ENCODE measurements at regions not wholly inside any gene's neighbourhood (a gene's known extent, or its start where the extent isn't known, plus 50 kb on each side); places are given as distances from the start of the nearest gene placed in this dataset.

DNA sequence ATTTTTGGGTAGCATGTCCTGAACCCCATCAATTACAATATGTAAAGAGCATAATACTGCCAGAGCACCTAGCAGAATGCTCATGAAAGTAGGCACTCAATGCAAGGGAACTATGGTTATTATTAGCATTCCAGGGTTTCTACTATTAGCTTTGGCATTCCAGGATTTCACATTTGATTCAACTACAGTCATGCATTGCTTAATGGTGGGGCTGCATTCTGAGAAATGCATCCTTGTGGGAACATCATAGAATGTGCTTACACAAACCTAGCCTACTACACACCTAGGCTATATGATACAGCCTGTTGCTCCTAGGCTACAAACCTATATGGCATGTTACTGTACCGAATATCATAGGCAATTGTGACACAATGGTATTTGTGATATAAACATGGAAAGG is 247.8 kb downstream of the CD83 start:
- DNase-seq (ENCODE audit: low read depth in 2 of 2): no peak

DNA sequence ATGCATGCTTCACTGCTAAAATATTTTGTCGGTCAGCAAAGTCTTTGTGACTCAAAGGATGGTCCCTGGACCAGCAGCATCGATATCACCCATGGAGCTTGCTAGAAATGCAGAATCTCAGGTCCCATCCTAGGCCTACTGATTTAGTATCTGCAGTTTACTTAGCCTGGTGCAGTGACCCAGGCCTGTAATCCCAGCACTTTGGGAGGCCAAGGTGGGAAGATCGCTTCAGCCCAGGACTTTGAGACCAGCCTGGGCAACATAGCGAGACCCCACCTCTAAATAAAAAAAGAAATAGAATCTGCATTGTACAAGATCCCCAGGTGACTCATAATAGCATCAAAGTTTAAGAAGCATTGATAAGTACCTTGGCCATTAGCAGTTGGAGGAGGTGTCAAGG is 248.7 kb downstream of the CD83 start:
- DNase-seq (ENCODE audit: low read depth in 2 of 2): no peak

DNA sequence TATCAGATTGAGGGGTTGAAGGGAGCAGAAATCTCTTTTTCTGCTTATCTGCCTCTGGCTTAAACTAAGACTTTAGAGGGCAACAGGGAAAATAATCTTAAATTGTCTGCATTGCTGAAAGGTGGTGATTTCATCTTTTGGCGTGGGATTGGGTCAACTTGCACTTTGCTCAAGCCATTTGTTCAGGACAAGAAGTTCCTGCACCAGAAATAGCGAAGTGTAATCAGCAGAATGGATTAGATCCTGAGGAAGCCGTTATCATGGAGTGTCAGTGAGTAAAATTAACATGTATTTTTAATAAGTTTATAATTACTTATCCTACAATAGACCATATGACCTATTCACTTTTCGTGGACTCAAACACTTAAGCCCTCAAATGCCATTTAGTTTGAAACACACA is 249.3 kb downstream of the CD83 start:
- DNase-seq (ENCODE audit: low read depth in 2 of 2): no peak

DNA sequence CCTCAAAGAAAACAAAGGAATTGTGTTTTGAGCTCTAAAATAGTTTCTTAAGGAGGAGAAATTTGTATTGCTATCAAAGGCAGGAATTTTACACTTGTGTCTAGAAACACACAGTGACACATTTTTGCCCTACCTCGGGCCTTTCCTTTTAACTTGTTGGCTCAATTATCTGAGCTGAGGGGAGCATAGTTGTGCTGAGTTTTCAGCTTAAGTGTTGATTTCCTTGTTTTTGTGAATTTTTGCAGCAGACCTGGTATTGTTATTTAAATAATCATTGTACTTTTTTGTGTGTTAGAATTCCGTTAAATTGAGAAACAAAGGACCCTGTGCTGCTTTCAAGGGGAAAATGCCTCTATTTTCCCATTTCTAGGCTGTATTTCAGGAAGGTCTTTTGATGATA is 249.7 kb downstream of the CD83 start:
- no peak for DNase-seq (ENCODE audit: low read depth in 2 of 2)

DNA sequence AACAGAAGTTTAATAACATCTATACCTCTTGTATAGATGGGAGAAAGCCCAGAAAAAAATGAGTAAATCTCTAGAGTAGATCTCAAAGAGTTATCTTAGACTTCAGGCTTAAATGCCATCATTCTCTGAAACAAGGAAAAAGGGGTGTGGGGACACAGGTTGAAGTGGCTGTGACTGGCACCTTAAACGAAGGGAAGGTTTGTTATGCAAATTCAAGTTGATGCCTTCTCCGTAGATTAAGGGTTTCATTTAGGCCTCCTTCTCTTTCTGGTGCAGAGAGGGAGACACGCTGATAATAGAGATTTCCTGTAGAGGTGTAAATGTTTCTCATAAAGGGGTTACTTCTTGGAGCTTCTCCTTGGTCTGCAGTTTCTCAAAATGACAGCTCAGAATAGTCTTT is 252.1 kb downstream of the CD83 start:
- DNase-seq (ENCODE audit: low read depth in 2 of 2): no peak

DNA sequence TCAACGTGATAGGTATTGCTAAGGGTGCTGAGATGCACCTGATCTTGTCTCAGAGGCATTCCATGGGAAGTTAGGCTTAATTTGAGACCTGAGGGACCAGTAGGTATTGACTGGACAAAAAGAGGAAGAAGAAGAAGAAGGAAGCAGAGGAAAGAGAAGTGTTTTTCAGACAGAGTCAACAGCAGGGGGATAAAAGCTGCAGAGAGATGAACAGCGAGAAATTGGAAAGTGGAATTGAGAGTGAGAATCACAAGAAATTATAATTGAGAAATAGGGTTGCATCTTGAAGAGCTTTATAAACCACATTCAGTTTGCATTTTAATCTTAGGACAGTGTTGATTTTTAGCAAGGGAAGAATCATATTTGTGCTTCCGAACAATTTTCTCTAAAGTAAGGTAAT is 254.0 kb downstream of the CD83 start:
- DNase-seq (ENCODE audit: low read depth in 2 of 2): no peak

DNA sequence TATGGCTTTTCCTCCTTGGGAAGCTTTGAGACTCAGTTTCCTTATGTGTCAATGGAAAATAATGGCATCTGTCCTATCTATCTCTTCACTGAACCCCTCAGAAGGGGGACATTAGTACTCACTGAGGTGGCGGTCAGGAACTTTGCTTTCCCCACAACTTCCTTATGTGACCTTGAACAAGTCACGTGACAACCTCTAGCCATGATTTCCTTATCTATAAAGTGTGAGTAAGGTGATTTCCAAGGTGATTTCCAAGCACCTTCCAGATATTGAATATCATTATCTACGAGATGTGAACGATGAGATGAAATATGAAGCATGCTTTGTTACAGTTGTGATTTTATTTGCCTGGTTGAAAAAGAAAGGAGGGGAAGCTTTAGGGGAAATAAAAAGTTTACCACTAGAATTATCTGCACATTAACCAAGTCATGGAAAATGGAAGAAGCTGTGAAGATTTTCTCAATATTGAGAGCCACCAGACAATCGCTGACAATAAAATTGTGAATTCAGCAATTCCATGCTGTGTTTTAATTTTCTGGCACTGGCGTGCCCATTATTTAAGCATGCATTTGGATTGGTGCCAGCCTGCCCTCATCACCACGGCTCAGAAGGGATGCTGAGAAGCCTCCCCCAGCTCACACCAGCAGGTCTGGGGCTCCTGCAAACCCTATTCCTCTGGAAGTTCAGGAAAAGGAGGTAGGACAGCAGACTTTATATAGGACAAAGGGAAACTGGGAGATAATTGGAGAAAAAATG is 255.3 kb downstream of the CD83 start:
- DNase-seq (ENCODE audit: low read depth in 2 of 2): no peak

DNA sequence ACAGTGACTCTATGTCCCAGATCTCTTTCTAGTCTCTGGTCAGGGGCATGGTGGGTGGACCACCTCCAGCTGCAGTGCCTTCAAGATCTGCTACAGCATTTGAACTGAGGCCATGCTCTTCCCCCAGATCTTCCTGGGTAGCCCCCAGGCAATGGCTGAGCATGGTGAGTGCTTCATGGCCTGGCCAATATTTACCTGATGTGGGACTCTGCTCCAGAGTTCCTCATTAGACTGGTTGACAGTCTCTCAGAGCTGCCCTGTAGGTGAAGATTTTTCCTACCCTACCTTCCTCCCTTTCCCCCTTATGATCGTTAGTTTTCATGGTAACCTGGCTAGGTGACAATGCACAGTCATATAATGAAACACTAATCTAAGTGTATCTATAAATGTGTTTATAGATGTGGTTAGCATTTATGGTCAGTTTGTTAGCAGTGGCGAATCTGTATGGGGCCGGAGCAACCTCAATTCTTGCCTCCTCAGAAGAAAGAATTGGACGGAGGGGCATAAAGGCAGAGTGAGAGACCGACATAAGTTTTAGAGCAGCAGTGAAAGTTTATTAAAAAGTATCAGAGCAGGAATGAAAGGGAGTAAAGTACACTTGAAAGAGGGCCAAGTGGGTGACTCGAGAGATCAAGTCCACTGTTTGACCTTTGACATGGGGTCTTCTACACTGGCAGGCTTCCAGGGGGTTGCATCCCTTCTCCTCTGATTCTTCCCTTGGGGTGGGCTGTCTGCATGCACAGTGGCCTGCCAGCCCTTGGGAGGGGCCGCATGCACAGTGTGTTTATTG is 256.3 kb downstream of the CD83 start:
- no peak for DNase-seq (ENCODE audit: low read depth in 2 of 2)

DNA sequence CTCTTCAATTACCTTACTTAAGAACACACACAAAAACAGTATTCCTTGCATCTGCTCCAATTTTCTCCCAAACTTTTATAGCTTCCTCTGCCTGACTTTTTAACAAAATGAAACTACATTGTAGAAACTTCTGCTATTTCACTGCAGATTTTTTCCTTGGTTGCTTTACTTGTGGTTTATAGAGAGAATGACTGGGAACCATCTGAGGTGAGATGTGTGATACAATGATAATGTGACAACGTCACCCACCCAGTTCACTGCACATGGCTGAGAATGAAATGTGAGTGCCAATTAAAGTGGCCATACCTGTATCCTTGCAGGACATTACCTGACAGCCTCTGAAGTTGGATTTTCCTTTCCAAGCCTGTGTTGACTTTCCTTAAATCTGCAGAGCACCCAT is 258.4 kb downstream of the CD83 start:
- DNase-seq (ENCODE audit: low read depth in 2 of 2): no peak

DNA sequence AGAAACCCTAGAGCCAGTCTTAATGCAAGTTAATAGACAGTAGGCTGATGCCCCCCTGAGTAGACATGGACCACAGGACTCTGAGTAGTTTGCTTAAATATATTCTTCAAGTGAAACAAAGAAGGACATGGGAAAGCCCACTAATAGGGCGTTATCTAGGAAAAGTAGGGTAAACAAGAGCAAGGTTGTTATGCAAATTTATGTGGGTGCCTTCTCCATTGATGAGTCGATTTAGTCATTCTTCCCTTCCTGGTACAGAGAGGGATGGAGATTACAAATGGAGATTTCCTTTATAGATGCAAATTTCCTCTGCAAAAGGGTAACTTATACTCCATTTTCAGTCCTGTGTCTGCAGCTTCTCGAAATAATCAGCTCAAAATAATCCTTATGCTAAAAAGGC is 262.0 kb downstream of the CD83 start:
- no peak for DNase-seq (ENCODE audit: low read depth in 2 of 2)

DNA sequence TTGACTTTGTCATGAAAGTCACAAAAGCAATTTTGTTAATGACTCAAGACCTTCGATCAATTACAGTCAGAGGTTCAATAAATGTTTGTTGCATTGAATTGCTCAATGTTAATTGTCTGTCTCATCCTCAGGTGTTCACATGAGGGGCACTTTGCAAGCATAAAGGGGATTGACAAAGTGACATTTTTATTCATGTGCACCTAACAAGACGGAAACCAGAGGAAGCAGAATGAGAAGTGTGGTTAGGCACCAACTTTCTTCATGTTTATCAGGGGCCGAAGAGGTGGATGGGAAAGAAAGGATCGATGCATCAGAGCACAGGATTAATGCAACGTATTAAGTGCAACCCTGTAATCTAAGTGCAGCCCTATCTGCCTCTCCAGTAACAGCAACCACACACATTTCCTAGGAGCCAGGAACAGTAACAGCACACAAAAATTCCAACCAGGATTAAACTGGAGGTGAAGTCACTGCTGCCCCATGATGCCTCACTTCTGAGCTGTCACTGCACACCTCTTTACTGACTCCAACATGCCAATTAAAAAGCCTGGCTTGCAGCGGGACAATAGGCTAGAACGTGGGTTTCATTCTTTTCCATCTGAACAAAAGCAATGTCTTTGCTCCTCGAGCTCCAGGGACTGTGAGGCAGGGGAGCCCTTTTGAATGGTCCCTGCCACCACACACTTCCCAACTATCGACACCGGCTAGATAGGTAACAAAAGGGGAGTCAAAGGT is 262.7 kb downstream of the CD83 start:
- DNase-seq (ENCODE audit: low read depth in 2 of 2): no peak

DNA sequence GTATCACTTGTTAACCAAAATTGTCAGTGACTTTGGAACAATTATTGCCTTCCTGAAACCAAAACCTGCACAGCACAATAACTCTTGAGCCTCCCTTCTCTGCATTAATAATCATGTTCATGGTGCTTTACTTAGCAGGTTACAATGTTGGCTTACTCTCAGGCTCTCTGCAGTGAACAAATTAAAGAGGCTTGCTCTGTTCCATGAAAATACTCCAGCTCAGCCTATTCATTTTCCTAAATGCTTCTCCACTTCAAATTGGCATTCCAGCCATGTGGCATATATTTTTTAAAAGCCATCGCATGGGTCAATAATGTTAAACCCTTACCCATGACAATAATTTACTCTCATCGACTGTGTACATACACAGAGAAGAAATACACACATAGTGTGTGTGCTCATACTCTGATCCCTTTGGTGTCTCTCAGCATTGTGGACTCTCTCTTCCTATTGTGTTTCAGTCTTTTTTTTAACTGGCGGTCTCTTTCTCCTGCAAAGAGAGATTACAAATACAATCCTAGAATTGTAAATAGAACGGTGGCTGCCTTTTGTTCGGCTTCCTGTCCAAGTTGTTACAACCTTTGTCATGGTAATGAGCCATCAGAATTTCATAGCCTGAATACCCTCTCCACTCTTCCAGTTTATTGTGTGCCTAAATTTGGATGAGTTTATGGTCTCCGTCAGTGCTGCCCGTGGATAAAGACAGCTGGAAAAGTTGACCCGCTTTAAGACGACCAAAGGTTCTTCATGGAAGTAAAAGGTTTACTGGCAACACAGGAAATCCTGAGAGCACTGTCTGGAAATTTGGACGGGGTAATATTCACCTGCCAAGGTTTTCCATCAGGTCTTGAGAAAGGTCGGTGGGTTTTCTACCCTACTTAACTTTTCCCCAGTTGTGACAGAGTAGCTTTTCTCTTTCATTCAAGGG is 263.6 kb downstream of the CD83 start:
- DNase-seq (ENCODE audit: low read depth in 2 of 2): no peak

DNA sequence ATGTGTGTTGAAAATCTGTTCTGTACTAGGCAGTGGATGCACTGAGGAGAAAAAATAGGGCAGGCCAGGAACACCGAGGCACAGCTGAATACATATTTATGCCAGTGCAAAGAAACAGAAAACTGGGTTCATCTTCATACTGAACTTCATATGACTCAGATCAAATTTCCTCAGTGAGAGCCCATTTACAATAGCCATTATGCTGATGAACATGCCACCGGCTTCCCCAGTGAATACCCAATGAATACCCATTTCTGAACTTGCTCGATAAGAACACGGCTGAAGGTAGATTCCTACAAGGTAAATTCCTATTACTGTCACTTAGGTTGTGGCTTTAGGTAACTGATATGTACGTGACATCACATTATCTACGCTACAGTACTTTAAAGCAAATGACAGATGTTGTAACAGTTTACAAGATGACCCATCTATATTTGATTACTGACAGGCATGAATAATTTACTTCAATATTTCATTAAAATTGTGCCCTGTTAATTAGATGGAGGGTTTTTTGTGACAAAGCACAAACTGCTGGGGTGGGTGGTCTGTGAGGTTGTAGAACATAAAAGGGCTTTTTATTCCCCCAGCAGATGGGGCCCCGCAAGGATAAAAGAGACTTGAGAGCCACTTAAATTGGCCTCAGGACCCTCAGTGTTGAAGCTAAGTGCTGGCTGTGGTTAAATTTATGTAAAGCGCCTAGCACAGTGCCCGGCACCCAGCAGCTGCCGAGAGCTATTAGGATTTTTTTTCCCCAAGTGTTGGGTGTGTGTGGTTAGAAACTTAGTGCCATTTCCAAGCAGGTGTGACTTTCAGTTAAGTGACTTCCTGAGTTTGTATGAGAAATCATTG is 264.5 kb downstream of the CD83 start:
- DNase-seq (ENCODE audit: low read depth in 2 of 2): no peak

DNA sequence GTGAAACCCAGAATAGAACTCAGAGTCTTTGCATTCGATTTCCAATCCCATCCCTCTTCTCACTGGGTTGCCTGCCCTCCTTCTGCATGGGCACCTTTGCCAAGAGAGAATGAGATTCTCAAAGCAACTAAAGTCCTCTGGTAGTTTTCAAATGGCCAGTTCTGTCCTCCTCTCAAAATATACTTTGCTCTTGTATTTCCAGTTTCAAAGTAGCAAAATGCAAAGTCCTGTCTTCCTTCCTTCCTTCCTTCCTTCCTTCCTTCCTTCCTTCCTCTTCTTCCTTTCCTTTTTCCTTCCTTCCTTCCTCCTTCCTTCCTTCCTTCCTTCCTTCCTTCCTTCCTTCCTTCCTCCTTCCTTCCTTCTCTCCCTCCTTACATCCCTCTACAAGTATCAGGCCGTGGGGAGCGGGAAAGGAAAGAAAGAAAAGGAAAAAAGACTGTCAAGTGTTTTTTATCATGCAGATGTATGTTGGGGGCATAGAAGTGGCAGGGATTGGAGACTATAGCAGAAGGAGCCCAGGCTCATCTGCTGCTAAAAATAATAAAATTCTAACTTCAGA is 265.2 kb downstream of the CD83 start:
- no peak for DNase-seq (ENCODE audit: low read depth in 2 of 2)

DNA sequence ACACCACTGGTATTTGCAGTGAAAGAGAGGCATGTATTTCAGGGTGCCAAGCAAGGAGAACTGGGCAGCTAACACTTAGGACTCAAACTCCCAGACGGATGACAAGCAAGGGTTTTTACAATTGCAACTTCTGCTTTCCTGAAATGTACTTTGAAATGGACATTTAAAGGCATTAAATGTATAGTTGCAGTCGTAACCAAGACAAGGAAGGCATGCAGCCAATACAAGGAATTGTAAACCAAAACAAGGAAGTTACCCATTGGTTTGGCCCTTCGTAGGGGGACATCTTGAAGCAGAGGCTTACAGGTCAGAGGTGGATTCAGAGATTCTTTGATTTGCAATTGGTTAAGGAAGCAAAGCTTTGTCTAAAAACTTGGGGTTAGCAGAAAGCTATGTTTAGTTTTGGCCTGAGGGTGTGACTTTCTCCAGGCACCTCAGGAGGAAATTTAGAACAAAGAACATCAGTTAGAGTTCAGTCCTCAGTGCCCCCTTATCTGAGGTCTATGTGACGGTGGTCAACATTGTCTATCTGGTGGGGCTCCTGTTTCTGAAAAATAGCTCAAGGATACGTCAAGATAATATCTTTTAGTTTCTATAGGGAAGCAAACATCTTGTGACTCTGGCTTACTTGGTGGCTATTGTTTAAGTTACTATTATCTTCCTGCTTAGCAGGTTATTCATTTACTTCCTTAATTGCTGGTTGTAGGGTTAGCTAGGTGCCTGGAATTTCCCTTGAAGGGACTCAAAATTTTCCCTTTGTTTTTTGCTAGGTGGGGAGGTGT is 266.0 kb downstream of the CD83 start:
- DNase-seq (ENCODE audit: low read depth in 2 of 2): no peak

DNA sequence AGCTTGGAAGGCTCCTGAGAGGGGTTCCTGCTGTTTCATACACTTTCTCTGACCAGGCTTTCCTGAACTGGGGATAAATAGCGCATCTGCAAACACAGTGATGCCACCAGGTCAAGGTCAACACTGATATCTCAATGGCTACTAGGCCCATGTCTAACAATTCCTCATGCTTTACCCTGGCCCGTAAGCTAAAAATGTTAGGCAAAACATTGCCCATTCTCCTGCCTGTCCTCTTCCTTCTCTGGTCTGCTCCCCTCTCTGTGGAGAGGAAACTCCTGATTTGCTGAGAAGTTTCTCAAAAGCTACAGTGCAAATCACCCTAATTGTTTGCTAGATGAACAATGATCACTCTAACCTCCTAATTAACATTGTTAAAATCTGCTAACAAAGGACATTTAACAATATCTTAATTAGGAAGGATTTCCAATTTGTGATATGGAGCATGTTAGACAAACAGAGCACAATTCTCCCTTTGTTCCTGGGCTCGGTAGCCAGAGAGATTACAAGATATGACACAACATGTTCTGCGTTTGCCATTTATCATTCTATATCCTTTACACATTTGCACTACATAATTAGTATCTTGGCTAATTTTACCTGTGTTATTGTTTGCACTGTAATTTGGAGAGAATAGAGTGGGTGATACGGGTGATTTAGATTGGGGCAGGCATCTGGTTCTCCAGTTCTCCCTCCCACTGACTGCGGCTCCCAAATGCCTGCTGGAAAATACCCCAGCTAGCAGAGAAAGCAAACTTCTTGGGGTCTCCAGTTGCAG is 266.8 kb downstream of the CD83 start:
- no peak for DNase-seq (ENCODE audit: low read depth in 2 of 2)

DNA sequence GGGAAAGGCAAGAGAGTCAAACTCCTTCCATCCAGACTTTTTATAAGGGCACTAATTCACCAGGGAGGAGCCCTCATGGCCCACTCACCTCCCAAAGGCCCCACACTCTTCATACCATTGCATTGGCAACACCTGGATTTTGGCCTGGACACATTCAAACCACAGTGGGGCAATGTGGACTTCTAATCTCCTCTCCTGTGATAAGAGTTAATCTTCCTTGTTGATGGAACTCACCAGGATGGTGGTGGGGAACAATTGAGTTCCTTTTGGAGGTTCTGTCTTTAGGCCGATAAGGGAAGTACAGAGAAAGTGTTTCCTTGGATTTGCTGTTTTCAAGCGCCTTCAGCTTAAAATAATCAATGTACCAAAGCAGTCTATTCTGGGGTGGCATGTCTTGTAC is 268.7 kb downstream of the CD83 start:
- DNase-seq (ENCODE audit: low read depth in 2 of 2): no peak

DNA sequence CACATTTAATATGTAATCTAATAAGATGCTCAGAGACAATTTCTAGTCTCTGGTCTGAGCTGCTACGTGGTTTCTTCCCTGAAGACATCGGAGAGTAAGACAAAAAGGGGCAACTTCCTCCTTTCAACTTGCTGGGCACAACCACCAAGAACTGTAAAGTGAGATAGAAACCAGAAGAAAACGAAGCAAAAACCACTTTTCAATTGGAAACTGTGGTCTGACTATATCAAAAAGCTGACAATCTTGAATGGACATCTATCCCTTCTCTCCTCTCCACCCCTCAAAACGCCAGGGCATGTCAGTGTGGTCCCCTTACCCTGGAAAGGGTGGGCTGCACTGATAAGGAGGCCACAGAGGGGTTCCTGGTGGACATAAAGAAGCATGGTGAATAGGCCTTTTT is 269.1 kb downstream of the CD83 start:
- no peak for DNase-seq (ENCODE audit: low read depth in 2 of 2)

DNA sequence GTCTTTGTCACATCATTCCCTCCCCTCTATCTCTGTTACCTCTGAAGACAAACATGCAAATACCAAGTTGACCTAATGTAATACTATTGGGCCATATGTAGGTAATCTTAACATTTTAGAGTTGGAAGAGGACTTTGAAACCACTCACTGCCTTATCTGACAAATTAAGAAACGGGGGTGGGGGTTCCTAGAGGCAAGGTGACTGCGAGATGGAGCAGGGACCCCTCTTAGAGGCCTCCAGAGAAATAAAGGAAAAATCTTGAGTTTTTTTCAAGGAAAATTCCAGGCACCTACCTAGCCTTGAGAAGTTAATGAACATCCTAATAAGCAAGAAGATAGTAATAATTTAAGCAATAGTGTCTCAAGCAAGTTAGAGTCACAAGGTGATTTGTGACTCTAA is 270.8 kb downstream of the CD83 start:
- no peak for DNase-seq (ENCODE audit: low read depth in 2 of 2)

Measured in stimulated activated CD8-positive, alpha-beta memory T cell treated with anti-CD3 and anti-CD28 coated beads, Interleukin-15, amount 100 ng/mL, for 4 hours (primary cell).